ENCODE measurements at regions not wholly inside any gene's neighbourhood (a gene's known extent, or its start where the extent isn't known, plus 50 kb on each side); places are given as distances from the start of the nearest gene placed in this dataset.

GRCh38 chr4:151991884-151992167, 231.0 kb upstream of the GATB start:
- Histone ChIP-seq H3K4me3 (ENCODE audit: insufficient read depth, low read depth, low read length) (no peak overlapping the region), H3K36me3 (ENCODE audit: control insufficient read depth, insufficient read depth, low read length) (no peaks in the 10 kb centered on the region), H3K27ac (ENCODE audit: insufficient read depth, low read depth, low read length, poor library complexity, severe bottlenecking) (no peak overlapping the region), H3K4me1 (ENCODE audit: control insufficient read depth, insufficient read depth, low read length) (no peaks in the 10 kb centered on the region), H3K9me3 (ENCODE audit: control insufficient read depth, low read length) (no peaks in the 10 kb centered on the region), H3K27me3 (ENCODE audit: control insufficient read depth, insufficient read depth, low read length, poor library complexity, severe bottlenecking) (no peaks in the 10 kb centered on the region)
- WGBS, 2 experiments = 90 to 95% methylated on average over 2 of the region's 2 CpGs

- Histone ChIP-seq H3K36me3 (ENCODE audit: control insufficient read depth, insufficient read depth, low read length) (no peaks in the 10 kb centered on the region), H3K27ac (ENCODE audit: insufficient read depth, low read depth, low read length, poor library complexity, severe bottlenecking) (no peak overlapping the region), H3K9me3 (ENCODE audit: control insufficient read depth, low read length) (no peaks in the 10 kb centered on the region), H3K27me3 (ENCODE audit: control insufficient read depth, insufficient read depth, low read length, poor library complexity, severe bottlenecking) (no peaks in the 10 kb centered on the region), H3K4me1 (ENCODE audit: control insufficient read depth, insufficient read depth, low read length) (no peaks in the 10 kb centered on the region), H3K4me3 (ENCODE audit: insufficient read depth, low read depth, low read length) (no peak overlapping the region)
- WGBS, 2 experiments = 93 to 95% methylated on average over 10 of the region's 10 CpGs
These were observed 230.4 kb upstream of the GATB start for GRCh38 chr4:151991001-151991883.

DNA sequence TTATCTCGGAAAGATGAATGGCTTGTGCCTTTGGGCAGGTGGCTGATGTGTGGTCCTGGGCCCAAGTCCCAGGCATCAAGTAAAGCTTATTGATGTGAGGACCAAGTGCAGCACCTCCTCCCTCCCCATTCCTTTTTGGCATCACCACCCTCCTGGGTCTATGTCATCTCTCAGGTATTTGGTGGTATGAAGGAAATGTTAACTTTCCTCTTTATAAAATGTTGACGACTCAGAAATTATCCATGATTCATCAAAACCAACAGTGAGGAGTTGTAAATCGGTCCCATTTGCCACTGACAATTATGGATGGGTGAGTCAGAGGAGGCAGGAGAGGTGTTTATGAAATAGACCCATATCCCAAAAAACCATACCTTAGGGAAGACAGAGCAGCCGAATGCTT, 229.4 kb upstream of the GATB start:
- Histone ChIP-seq H3K36me3 (ENCODE audit: control insufficient read depth, insufficient read depth, low read length) (no peaks in the 10 kb centered on the region), H3K4me1 (ENCODE audit: control insufficient read depth, insufficient read depth, low read length) (no peaks in the 10 kb centered on the region), H3K9me3 (ENCODE audit: control insufficient read depth, low read length) (no peaks in the 10 kb centered on the region), H3K4me3 (ENCODE audit: insufficient read depth, low read depth, low read length) (no peak overlapping the region), H3K27ac (ENCODE audit: insufficient read depth, low read depth, low read length, poor library complexity, severe bottlenecking) (no peak overlapping the region), H3K27me3 (ENCODE audit: control insufficient read depth, insufficient read depth, low read length, poor library complexity, severe bottlenecking) (no peaks in the 10 kb centered on the region)
- 89 to 96% methylated on average over 2 to 4 of the region's 4 CpGs for WGBS, 2 experiments

GRCh38 chr4:151988591-151988990, 227.8 kb upstream of the GATB start:
- Histone ChIP-seq H3K4me3 (ENCODE audit: insufficient read depth, low read depth, low read length) (no peak overlapping the region), H3K36me3 (ENCODE audit: control insufficient read depth, insufficient read depth, low read length) (no peaks in the 10 kb centered on the region), H3K4me1 (ENCODE audit: control insufficient read depth, insufficient read depth, low read length) (no peaks in the 10 kb centered on the region), H3K27me3 (ENCODE audit: control insufficient read depth, insufficient read depth, low read length, poor library complexity, severe bottlenecking) (no peaks in the 10 kb centered on the region), H3K9me3 (ENCODE audit: control insufficient read depth, low read length) (no peaks in the 10 kb centered on the region), H3K27ac (ENCODE audit: insufficient read depth, low read depth, low read length, poor library complexity, severe bottlenecking) (no peak overlapping the region)
- 93 to 94% methylated on average over 2 of the region's 2 CpGs for WGBS, 2 experiments

GRCh38 chr4:151987606-151988005, 226.8 kb upstream of the GATB start:
- H3K36me3 ChIP-seq (ENCODE audit: control insufficient read depth, insufficient read depth, low read length) = no peaks in the 10 kb centered on the region
- WGBS, 2 experiments = 94 to 95% methylated on average over 4 of the region's 4 CpGs

DNA sequence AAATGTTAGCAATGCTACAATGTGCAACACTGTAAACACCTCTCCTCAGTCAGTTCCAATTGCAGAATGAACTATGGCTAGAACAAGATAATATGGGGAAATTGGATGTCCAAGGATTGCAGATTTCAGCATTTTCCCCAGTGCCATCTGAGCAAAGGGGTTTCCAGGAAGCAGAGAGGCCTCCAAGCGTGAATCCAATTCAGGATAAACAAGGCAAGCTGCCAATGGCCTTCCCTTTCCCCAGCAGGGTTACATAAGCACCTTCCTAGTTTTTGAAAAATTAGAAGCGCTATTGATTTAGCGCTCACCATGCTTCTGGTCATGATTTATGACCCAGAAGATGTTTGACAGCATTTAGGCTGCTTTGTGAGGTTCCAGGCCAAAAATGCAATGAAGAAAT, 223.0 kb upstream of the GATB start:
- H3K27me3 ChIP-seq (ENCODE audit: control insufficient read depth, insufficient read depth, low read length, poor library complexity, severe bottlenecking) = no peaks in the 10 kb centered on the region
- H3K27ac ChIP-seq (ENCODE audit: insufficient read depth, low read depth, low read length, poor library complexity, severe bottlenecking) = no peak overlapping the region
- no peak overlapping the region for H3K4me3 ChIP-seq (ENCODE audit: insufficient read depth, low read depth, low read length)
- no peaks in the 10 kb centered on the region for H3K4me1 ChIP-seq (ENCODE audit: control insufficient read depth, insufficient read depth, low read length)
- WGBS, 2 experiments = 91 to 95% methylated on average over 3 of the region's 3 CpGs
- H3K9me3 ChIP-seq (ENCODE audit: control insufficient read depth, low read length) = no peaks in the 10 kb centered on the region
- no peaks in the 10 kb centered on the region for H3K36me3 ChIP-seq (ENCODE audit: control insufficient read depth, insufficient read depth, low read length)

More at GRCh38 chr4:151987606-151988005, 226.8 kb upstream of the GATB start:
- no peaks in the 10 kb centered on the region for H3K27me3 ChIP-seq (ENCODE audit: control insufficient read depth, insufficient read depth, low read length, poor library complexity, severe bottlenecking)
- H3K4me3 ChIP-seq (ENCODE audit: insufficient read depth, low read depth, low read length) = no peak overlapping the region
- H3K4me1 ChIP-seq (ENCODE audit: control insufficient read depth, insufficient read depth, low read length) = no peaks in the 10 kb centered on the region
- H3K27ac ChIP-seq (ENCODE audit: insufficient read depth, low read depth, low read length, poor library complexity, severe bottlenecking) = no peak overlapping the region
- no peaks in the 10 kb centered on the region for H3K9me3 ChIP-seq (ENCODE audit: control insufficient read depth, low read length)

- Histone ChIP-seq H3K9me3 (ENCODE audit: control insufficient read depth, low read length) (no peaks in the 10 kb centered on the region), H3K27me3 (ENCODE audit: control insufficient read depth, insufficient read depth, low read length, poor library complexity, severe bottlenecking) (no peaks in the 10 kb centered on the region), H3K27ac (ENCODE audit: insufficient read depth, low read depth, low read length, poor library complexity, severe bottlenecking) (no peak overlapping the region), H3K36me3 (ENCODE audit: control insufficient read depth, insufficient read depth, low read length) (no peaks in the 10 kb centered on the region), H3K4me3 (ENCODE audit: insufficient read depth, low read depth, low read length) (no peak overlapping the region), H3K4me1 (ENCODE audit: control insufficient read depth, insufficient read depth, low read length) (no peaks in the 10 kb centered on the region)
- WGBS, 2 experiments = 91 to 94% methylated on average over 3 to 4 of the region's 4 CpGs
These were observed 219.0 kb upstream of the GATB start for GRCh38 chr4:151979819-151980218.

GRCh38 chr4:151968643-151969042, 207.8 kb upstream of the GATB start:
- Histone ChIP-seq H3K4me3 (ENCODE audit: insufficient read depth, low read depth, low read length) (no peak overlapping the region), H3K4me1 (ENCODE audit: control insufficient read depth, insufficient read depth, low read length) (no peaks in the 10 kb centered on the region), H3K27me3 (ENCODE audit: control insufficient read depth, insufficient read depth, low read length, poor library complexity, severe bottlenecking) (no peaks in the 10 kb centered on the region), H3K9me3 (ENCODE audit: control insufficient read depth, low read length) (no peaks in the 10 kb centered on the region), H3K36me3 (ENCODE audit: control insufficient read depth, insufficient read depth, low read length) (no peaks in the 10 kb centered on the region), H3K27ac (ENCODE audit: insufficient read depth, low read depth, low read length, poor library complexity, severe bottlenecking) (no peak overlapping the region)
- WGBS, 2 experiments = 91 to 92% methylated on average over 6 of the region's 6 CpGs

GRCh38 chr4:151967074-151967473, 206.3 kb upstream of the GATB start:
- WGBS, 2 experiments = 93 to 94% methylated on average over 6 of the region's 6 CpGs
- Histone ChIP-seq H3K4me1 (ENCODE audit: control insufficient read depth, insufficient read depth, low read length) (no peaks in the 10 kb centered on the region), H3K27me3 (ENCODE audit: control insufficient read depth, insufficient read depth, low read length, poor library complexity, severe bottlenecking) (no peaks in the 10 kb centered on the region), H3K4me3 (ENCODE audit: insufficient read depth, low read depth, low read length) (no peak overlapping the region), H3K36me3 (ENCODE audit: control insufficient read depth, insufficient read depth, low read length) (no peaks in the 10 kb centered on the region), H3K9me3 (ENCODE audit: control insufficient read depth, low read length) (no peaks in the 10 kb centered on the region), H3K27ac (ENCODE audit: insufficient read depth, low read depth, low read length, poor library complexity, severe bottlenecking) (no peak overlapping the region)

DNA sequence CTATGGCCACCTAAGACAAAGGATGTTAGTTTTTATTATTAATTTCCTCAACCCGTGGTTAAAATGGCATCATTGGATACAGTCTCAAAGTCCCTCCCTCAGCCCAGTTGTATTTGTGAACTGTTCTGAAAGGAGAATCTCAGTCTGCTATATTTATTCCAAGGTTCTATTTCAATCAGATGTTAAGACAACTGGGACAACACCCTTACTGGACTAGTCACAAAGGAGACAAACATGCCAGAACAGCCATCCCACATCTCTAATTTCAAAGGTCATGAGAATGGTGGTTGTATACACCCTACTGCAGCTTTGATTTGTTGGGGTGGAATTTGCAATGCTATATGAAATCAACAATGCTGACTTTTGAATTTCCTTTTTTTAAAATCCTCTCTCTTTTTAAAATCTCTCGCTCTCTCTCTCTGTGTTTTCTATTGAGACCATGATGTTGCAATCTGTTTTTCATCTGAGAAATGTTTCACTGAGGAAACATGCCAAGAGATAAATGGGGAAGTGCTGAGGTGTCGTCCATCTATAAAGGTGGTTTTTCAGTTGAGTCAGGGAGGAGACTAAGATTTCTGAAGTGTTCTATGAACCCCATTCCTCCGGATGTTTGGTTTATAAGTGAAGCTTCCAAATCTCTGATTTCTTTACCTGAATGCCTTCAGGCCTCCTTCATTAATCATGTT, 201.5 kb upstream of the GATB start:
- H3K4me1 ChIP-seq (ENCODE audit: control insufficient read depth, insufficient read depth, low read length) = peaks cover 6% of the 10 kb centered on the region
- H3K36me3 ChIP-seq (ENCODE audit: control insufficient read depth, insufficient read depth, low read length) = no peaks in the 10 kb centered on the region
- no peaks in the 10 kb centered on the region for H3K27me3 ChIP-seq (ENCODE audit: control insufficient read depth, insufficient read depth, low read length, poor library complexity, severe bottlenecking)
- no peaks in the 10 kb centered on the region for H3K9me3 ChIP-seq (ENCODE audit: control insufficient read depth, low read length)
- no peak overlapping the region for H3K4me3 ChIP-seq (ENCODE audit: insufficient read depth, low read depth, low read length)
- 91 to 93% methylated on average over 4 of the region's 4 CpGs for WGBS, 2 experiments
- no peak overlapping the region for H3K27ac ChIP-seq (ENCODE audit: insufficient read depth, low read depth, low read length, poor library complexity, severe bottlenecking)
